ENCODE measurements at regions not wholly inside any gene's neighbourhood (a gene's known extent, or its start where the extent isn't known, plus 50 kb on each side); places are given as distances from the start of the nearest gene placed in this dataset.

DNA sequence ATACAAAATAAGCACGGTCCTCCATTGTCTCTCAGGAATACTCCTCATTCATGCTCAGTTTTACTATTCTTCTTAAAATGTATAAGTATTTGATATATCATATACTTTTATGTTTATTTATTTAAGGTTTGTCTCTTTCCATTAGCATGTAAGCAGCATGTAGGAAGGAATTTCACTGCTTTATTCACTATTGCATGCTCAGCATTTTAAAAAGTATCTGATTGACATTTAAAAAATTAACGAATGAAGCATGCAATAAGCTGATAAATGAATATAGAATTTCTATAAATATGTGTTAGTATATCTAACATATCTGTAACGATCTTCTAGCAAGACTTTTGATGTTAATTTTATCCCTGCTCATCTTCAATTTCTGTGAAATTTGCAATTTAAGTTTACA, 402.7 kb upstream of the BRINP3 start (continued):
- TF ChIP-seq MAFG (tag; conservative IDR thresholded peaks at IDR 0.05): 0 out of 2 replicates have a peak, but pooled peaks have one; percentile 17
- TF ChIP-seq ZNF316 (IDR thresholded peaks at IDR 0.05): peak; percentile 59

DNA sequence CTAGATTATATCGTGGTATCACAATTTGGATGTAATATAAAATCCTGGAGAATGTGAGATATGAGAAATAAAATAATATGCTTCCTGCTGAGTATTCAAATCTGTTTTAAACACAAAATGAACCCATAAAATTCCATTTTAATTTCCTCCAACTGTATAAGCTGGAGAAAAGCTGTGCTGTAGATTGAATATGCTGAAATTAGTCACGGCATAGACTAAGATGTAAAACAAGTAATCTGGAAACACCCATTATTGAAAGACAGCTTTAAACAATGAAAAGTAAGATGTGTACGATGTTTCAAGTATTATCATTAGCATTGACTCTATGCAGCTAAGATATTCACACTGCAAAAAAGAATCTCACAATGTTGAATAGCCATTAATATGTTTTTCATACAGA, 403.4 kb upstream of the BRINP3 start:
- Histone ChIP-seq H3K4me2 (ENCODE audit: insufficient read depth, low read length) (no peak overlapping the region), H3K79me2 (ENCODE audit: control insufficient read depth, insufficient read depth, low read length) (no peaks in the 10 kb centered on the region), H3K9me3 (replicated peaks; ENCODE audit: control insufficient read depth, insufficient read depth, low read depth, low read length) (no peaks in the 10 kb centered on the region), H3K9me1 (ENCODE audit: control insufficient read depth, insufficient read depth, low read length) (no peaks in the 10 kb centered on the region), H3K4me3 (no peak overlapping the region), H2AFZ (ENCODE audit: low read depth, low read length) (no peak overlapping the region), H3K27ac (ENCODE audit: extremely low read depth, low read depth, low read length) (no peak overlapping the region), H4K20me1 (replicated peaks; ENCODE audit: control insufficient read depth, insufficient read depth, low read length) (no peaks in the 10 kb centered on the region), H3K9ac (ENCODE audit: insufficient read depth in 1 of 2, low read depth in 2 of 2, low read length in 2 of 2) (no peak overlapping the region), H3K36me3 (ENCODE audit: control insufficient read depth, insufficient read depth, low read length) (no peaks in the 10 kb centered on the region), H3K27me3 (ENCODE audit: control insufficient read depth in 2 of 2, insufficient read depth in 2 of 2, low read length in 2 of 2) (no peaks in the 10 kb centered on the region), H3K4me1 (replicated peaks in 1 of 2; ENCODE audit: control insufficient read depth in 2 of 2, insufficient read depth in 2 of 2, low read length in 2 of 2) (no peaks in the 10 kb centered on the region)
- intact Hi-C loops (cut with micrococcal nuclease): no loop called here
- in situ Hi-C loops (cut with MboI): no loop called here
- FAIRE-seq: no peak
- BruUV-seq (replicated peaks): no TSS peak
- ChIA-PET POLR2A (no interaction called here), CTCF (ENCODE audit: low intra/inter-chr PET ratio) (no interaction called here)
- no peak for ATAC-seq
- TF ChIP-seq ZNF785 (CRISPR knock-in tag; IDR thresholded peaks at IDR 0.05) (no peak), SAFB (IDR thresholded peaks at IDR 0.05; ENCODE audit: borderline replicate concordance, low read depth, low read length) (no peak), ZNF699 (CRISPR knock-in tag; IDR thresholded peaks at IDR 0.05; ENCODE audit: insufficient replicate concordance) (no peak), ARID3A (IDR thresholded peaks at IDR 0.05; ENCODE audit: borderline replicate concordance, low read depth, low read length) (no peak), DACH1 (IDR thresholded peaks at IDR 0.05; ENCODE audit: partially characterized antibody) (no peak), GABPB1 (CRISPR knock-in tag; IDR thresholded peaks at IDR 0.05) (no peak), NCOA1 (IDR thresholded peaks at IDR 0.05; ENCODE audit: low read depth) (no peak), ZNF274 (IDR thresholded peaks at IDR 0.05; ENCODE audit: borderline replicate concordance, low read depth, low read length) (no peak), CCNT2 (IDR thresholded peaks at IDR 0.05; ENCODE audit: borderline replicate concordance, extremely low read depth, insufficient read length, low read depth, low read length) (no peak), TCFL5 (CRISPR knock-in tag; conservative IDR thresholded peaks at IDR 0.05) (no peak), ARID3B (CRISPR knock-in tag; IDR thresholded peaks at IDR 0.05; ENCODE audit: borderline replicate concordance) (no peak), ZNF263 (CRISPR knock-in tag; IDR thresholded peaks at IDR 0.05; ENCODE audit: borderline replicate concordance) (no peak), ZNF444 (CRISPR knock-in tag; IDR thresholded peaks at IDR 0.05) (no peak), CREBBP (IDR thresholded peaks at IDR 0.05; ENCODE audit: low read depth, low read length) (no peak), ZNF764 (CRISPR knock-in tag; IDR thresholded peaks at IDR 0.05; ENCODE audit: low read depth) (no peak), ZC3H8 (IDR thresholded peaks at IDR 0.05) (no peak), SRSF7 (optimal IDR thresholded peaks at IDR 0.05; ENCODE audit: low read depth, low read length) (no peak), ZNF354B (CRISPR knock-in tag; IDR thresholded peaks at IDR 0.05) (no peak)
- WGBS (ENCODE audit: insufficient coverage, low coverage, missing lambda C conversion rate): 4% methylated on average over 3 of the region's 3 CpGs
- no peak for DNase-seq (ENCODE audit: extremely low read depth in 1 of 4, low spot score in 3 of 4)
